EL (cell line): ENCODE measurements at regions not wholly inside any gene's neighbourhood (a gene's known extent, or its start where the extent isn't known, plus 50 kb on each side); places are given as distances from the start of the nearest gene placed in this dataset.
A peak's percentile ranks its signal among the peaks of the same experiment; 100 is the strongest.
"Not testable (repeated sequence)": the region's sequence is repeated elsewhere in the genome, so short reads cannot be mapped to it uniquely, and the experiment has no call there.

Experiments
- DNase-seq: peaks from one replicate; pipeline ENCODE4 v3.0.0-alpha.2; 2016

DNA sequence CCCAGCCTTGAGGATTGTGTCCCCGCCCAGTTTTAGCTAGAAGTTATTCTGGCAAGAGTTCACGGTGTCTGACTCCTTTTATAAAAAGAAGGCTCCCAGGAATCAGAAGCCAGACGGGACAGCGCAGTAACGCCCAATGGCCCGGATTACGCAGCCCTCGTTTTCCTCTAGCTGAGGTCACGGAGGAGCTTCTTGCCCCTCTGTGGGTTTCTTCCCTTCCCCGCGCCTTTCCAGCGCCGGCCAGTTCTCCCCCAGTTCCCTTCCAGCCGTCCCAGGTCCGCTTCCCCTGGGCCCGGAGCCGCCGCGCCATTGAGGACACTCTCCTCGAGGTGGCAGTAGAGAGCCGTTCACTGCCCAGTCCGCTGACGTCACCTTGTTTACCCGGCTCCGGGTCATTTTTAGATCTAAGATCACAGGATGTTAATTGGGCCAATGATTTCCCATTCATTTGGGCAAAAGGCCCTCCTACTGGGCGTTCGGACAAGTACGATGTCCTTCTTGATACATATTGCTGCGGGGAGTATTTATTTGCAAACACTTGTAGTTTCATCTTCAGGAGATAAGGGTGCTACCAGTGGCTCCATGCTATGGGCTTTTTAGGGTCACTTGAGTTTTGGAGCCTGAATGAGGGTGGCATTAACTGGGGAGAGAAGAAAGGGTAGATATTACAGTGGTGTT lies 81.5 kb upstream of the PPM1B start:
- peak; percentile 81 for DNase-seq

DNA sequence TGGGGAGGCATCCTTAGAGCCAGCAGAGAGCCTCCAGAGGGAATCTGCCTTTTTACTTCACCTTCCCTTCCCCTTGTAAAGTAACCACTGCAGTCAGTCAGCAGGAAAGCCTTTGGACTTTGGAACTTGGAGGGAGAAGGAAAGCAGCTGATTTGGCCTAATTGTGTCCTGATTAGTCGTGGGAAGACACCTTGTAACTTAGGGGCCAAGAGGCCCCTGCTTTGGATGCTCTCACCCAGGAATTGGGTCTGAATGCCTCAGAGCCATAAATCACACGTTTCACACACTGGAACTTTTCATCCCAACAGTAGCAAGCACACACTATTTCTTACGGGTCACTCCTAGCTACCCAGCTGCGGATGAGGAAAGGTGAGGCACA lies 81.0 kb upstream of the PPM1B start:
- DNase-seq, result no peak

DNA sequence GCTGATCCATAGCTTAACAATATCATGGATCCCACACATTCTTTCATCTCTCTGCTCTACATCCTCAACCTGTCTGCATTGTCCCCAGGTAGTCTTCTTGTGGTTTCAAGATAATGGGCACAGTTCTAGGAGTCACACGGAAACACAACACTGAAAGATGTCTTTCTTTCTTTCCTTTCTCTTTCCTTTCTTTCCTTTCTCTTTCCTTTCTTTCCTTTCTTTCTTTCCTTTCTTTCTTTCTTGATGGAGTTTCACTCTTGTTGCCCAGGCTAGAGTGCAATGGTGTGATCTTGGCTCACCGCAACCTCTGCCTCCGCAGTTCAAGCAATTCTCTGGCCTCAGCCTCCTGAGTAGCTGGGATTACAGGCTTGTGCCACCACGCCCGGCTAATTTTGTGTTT lies 76.2 kb upstream of the PPM1B start:
- DNase-seq, result not testable (repeated sequence)

DNA sequence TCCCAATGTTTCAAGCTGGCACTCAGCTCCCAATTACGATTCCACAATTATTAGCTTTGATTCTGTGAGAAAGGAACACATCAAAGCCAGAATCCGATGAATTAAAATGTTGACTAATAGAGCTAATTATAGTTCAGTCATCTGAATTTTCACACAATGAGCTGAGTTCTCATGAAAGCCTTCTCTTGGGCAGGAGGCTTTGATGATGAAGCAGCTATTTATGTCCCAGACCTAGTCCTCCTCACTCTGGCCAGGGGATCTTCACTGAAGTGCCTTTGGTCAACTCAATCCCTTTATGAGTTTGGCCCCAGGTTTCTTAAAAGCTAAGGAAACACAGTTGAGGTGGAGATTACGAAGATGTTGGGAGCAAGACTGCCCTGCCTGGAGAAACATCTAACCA lies 74.7 kb upstream of the PPM1B start:
- no peak for DNase-seq

DNA sequence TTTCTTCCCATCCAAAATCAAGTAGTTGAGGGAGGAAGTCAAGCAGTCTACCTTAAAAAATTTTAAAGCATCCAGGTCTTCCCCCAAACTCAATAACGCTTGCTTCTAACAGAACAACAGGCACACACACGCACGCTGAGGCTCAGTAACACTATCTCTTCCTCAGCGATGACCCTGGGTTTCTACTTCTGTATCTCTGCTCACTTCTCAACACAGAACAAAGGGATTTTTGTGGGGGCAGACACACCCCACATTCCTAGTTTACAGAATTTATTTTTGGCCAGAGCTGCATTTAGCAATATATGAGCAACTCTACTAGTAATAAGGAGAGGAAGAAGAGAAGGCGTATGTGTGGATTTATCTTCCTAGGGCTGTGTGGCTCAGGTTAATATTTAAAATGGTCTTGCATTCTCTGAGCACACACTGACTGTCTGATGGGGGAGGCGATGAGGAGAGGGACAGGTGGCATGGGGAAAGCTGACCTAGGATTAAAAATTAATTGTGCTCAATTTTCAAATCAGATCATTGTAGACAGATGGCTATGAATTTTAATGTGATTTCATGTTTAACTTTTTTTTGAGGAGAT lies 71.3 kb upstream of the PPM1B start:
- DNase-seq, result no peak

DNA sequence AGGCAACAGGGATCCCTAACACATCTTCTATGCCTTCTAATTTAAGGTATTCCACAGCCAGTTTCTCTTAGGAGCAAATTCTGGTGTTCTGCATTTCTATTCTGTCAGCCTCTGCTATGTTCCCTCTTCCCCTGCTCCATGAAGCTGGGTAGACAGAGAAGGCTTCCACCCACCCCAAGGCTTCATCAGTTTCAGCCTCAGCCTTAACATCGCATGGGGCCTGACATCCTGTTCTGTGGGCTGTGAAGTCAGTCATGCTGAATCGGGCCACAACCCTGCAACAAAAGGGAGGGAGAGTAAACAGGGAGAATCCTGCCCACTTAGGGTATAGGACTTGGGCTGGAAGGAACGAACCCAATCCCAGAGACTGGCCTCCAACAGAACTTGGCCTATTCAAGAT lies 70.6 kb upstream of the PPM1B start:
- DNase-seq, result no peak

DNA sequence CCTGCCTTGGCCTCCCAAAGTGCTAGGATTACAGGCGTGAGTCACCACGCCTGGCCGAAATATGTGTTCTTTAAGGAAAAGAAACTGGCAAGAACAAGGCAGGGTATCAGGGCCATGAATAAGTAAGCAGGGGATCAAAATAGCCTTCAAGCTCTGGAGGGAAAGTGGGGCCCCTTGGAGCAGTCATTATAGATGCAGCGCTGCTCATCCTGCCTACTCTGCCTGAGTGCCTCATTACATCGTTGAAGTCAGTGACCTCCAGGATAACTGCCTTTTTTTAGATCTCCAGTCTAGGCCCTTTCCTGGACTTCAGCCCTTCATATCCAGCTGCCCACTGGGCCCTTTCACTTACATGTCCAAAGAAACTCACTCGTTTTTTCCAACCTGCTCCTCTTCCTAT lies 69.8 kb upstream of the PPM1B start:
- DNase-seq, result no peak

DNA sequence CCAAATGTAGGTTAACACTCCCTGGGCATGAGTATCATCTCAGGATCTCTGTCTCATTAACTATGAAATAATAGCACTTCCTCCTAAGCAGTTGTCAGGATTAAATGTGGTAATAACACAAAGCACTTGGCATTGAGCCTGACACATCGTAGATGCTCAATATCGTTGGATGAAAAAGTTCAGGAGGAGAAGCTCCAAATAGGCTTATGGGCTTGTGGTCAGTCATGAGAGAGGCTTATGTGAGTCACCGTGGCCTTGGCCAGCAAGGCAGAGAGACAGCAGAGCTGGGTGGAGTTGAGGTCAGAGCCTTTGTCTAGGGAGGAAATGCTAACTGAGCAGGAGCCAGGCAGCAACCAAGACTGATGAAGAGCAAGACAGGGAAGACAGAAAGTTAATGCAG lies 68.3 kb upstream of the PPM1B start:
- DNase-seq, result peak; percentile 97

DNA sequence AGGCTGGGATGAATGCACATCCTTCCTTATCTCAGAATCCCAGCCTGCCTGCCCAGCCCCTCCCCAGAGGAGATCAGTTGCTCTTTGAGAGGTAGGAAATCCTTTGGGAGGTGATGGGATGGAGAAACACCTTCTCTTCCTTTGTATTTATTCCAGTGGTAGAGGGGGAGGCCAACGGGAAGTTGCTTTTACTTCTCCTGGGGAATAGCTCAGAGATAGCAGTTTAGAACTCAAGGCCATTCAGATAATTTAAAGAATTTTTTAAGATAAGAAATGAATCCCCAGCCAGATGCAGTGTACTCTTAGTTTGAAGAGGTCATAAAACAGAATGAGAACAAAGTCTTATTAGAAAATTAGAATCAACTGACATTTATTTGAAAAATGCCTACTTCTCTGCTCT lies 67.4 kb upstream of the PPM1B start:
- DNase-seq, result no peak

DNA sequence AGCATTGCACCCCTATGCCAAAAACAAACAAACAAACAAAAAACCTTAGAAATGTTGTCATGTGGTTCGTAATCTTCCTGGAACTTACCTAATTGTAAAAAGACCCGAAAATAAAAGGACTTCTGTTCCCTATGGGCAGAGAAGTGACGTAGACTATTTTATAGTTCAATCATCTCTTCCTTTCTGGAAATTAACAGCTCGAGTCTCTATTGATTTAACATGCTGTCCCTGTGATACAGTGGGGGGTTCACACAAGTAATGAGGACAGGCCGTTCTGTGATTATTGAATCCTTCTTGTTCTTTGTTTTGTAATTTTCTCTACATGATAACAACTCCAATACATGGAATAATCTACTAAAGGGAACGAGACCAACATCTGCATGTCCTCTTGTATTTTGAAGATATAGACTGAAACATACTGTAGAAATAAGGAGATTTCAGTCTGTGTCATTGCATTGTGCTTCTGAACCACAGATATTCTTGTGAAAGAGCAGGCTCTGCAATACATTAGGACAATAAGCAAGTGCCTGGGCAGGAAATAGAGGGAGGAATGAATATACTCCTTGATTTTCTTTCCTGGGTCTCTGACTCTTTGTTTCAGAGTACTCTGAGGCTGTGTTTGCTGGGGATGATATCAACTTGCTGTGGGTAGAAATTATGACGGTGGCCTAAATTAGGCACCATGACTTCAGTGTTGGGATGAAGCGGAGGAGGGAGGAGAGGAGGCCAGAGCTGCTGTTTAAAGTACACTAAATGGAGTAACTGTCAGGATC lies 65.7 kb upstream of the PPM1B start:
- no peak for DNase-seq

DNA sequence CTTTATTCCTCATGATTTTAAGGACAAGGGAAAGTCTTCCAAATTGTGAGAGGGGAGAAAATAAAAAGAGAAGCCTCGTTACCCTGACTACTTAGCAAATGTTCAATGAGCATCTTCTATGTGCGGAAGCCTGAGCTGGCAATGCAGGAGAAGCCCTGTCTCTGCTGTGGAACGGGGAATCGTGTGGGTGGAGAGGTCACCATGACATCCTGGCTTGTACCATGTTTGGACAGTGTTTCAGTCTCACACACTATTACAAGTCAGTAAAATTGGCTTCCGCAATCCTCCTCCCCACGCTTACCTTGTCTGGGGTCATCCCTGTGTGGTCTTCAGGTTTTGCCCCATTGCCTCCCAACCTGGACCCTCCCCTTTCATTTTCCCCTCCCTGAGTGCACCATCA lies 65.0 kb upstream of the PPM1B start:
- DNase-seq, result no peak

DNA sequence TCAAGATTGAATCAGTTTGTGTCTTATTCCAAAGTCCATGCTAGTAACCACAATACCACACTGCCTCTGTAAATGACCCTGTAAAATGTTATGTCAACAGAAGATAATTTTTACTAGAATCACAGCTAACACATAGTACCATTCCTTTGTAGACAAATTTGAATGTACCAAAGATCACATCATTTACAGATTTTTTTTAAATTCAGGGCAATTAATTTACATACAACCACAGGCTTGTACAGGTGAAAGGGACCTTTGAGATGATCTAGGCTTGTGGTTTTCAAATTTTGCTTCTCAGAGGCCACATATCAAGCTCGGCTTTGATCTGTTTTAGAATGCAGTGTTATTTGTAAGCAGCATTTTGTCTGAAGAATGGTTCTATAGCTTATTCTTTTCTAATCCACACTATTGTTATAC lies 63.8 kb upstream of the PPM1B start:
- no peak for DNase-seq

DNA sequence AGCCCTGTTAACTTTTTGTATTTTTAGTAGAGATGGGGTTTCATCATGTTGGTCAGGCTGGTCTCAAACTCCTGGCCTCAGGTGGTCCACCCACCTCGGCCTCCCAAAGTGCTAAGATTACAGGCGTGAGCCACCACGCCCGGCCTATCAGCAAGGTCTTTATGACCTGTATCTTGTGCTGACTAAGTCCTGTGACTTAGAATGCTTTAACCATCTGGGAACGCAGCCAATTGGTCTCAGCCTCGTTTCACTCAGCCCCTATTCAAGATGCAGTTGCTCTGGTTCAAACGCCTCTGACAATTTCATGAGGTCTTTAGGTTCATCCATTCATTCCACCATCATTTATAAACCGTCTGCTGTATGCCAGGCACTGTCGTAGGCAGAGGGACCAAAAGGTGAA lies 62.2 kb upstream of the PPM1B start:
- not testable (repeated sequence) for DNase-seq

DNA sequence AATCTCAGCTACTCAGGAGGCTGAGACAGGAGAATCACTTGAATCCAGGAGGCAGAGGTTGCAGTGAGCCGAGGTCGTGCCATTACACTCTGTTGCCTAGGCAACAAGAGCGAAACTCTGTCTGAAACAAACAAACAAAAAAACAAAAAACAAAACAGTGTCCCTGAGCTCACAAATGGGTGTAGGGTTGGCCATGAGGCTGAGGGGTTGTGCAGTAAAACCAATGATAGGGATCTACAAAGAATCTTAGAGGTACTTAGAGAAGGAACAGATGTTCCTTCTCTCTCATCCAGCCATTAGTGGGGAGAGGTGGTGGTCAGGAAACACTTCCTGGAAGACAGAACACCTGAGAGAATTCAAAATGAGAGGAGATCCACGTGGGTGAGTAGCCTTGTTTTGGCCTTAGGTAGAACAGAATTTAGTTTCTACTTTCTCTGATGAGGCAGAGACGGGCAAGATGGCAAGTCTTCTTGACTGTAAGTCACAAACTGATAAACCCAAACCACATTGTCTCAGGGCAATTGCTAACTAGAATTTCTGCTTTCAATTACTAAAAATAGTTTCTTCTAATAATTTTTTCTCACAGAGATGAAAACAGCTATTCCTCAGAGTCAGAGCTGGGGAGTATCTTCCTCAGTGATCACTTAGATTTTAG lies 61.5 kb upstream of the PPM1B start:
- no peak for DNase-seq

DNA sequence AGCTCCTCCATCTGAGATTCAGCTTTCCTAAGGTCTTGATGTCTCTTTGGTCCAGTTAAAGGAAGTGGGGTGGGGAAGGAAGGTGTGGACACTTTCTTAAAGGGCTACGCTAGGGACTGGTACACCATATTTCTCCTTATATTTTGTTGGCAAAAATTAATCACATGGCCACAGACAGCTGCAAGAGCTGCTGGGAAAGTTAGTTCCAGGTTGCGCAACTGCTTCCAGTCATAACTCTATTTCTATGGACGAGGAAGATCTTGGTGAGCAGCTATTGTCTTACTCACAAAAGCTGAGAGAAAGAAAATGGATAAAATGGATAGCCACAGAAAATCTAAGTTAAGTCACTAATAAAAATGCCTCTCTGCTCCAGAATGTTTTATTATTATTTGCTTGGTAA lies 60.7 kb upstream of the PPM1B start:
- DNase-seq, result no peak

DNA sequence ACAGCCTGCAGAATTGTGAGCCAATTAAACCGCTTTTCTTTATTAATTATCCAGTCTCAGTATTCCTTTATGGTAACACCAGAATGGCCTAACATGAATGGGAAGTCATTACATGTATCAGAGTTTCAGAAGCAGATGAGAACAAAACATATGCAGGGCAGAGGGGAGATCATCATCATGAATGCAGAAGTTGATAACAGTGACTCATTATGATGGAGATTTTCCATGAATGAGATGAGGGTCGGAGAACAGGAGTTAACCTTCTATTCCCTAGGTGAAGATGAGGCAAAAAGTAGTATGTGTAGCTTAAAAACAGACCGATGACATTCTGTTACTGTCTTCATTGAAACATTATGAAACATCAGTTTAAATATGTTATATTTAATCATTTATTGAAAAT lies 59.5 kb upstream of the PPM1B start:
- no peak for DNase-seq

DNA sequence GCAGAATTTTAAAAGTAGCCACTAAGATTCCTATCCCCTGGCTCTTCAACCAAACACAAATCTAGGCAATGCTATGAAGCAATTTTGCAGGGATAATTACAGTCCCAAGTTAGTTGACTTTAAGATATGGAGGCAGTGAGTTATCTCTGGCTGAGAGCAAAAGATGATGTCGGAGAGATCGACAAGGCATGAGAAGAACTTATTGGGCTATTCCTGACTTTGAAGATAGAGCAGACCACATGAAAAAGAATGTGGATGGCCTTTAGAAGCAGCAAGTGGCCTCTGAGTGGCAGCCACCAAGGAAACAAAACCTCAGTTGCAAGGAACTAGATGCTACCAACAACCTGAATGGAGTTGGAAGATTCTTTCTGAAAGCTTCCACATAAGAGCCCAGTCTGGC lies 58.2 kb upstream of the PPM1B start:
- DNase-seq, result no peak

DNA sequence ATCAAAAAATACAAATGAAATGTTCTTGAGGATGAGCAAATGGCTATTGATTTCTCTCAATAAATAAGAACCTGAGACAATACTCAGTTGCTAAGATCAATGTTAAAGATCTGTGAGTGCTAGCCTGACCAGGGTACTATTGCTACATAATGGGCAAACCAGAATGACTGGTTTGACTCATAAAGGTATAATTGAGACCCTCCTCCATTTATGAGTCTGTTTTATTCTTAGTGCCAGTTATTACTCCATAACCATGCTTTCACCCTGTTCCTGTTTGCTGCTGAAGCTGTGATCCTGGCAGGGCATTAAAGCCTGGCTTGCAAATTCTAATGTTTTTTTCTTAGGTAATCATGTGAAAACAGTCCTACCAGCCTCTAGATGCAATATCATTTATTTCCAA lies 56.6 kb upstream of the PPM1B start:
- DNase-seq, result no peak

DNA sequence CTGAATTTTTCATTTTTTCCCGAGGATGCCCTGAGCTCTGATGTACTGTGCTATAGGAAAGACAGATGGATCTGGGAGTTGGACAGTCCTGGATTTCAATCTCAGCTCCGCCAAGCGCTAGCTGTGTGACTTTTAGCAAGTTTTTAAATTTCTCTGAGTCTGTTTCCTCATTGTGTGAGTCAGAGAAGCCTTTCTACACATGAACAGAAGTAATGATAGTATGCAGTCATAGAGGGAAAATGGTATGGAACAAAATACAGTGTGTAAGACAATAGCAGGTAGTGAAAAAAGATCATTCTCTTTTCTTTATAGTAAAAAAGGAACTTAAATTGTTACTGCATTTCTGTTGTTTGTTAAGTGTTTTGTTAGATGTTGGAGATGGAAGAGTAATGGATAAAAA lies 52.4 kb upstream of the PPM1B start:
- DNase-seq, result no peak

DNA sequence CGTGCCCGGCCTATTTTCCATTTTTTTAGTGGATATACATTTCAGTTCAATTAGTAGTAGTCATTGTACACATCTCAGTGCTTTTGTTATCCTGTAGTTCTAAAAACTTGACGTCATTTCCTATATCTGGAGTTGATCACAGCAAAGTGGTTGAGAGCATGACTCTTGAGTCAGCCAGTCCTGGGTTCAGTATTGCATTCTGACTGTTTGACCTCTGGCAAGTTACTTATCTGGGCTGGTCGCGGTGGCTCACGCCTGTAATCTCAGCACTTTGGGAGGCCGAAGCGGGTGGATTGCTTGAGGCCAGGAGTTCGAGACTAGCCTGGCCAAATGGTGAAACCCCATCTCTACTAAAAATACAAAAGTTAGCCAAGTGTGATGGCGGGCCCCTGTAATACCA lies 50.4 kb upstream of the PPM1B start:
- DNase-seq, result no peak
